NB4 (cell line): ENCODE measurements at regions not wholly inside any gene's neighbourhood (a gene's known extent, or its start where the extent isn't known, plus 50 kb on each side); places are given as distances from the start of the nearest gene placed in this dataset.

Experiments
- POLR2A ChIP-seq: IDR thresholded peaks from 2 replicates; pipeline ENCODE4 v1.6.1; 2011; ENCODE audit warnings: mild to moderate bottlenecking; ENCODE audit not compliant: insufficient read length; ENCODE audit errors: extremely low read depth
- TF ChIP-seq, protein P1 (sequence below): IDR thresholded peaks from one replicate; pipeline ENCODE4 v1.5.1; 2012; ENCODE audit warnings: low read depth, low read length

DNA sequence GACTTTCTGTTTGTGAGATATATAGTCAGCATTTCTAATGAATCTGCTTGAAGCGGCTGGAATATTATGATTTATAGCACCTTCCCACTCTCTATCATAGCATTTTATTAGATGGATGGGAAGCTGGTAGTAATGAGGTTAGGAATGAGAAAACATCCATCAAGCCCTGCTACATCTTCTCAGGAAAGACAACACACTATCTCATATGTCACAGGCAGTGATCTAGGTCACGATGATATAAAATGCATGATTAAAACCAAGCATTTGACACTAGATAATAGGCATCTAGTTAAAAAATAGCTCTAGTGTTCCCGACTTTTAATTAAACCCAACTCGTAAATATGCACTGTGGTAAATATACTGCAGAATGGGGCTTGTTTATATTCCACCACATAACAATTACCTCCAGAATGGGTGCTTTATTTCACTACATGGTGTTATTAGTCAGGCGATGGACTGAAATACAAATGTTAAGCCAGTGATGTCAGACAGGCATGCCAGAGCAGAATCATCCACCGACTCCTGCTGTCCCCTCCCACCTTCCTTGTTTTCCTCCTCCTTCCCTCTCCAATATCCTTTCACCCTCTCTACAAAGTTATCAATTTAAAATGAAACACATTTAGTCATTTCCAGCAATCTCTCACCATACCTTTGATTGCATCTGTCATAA, 286.8 kb downstream of the SPATA31D1 start:
- TF ChIP-seq, protein P1, sequence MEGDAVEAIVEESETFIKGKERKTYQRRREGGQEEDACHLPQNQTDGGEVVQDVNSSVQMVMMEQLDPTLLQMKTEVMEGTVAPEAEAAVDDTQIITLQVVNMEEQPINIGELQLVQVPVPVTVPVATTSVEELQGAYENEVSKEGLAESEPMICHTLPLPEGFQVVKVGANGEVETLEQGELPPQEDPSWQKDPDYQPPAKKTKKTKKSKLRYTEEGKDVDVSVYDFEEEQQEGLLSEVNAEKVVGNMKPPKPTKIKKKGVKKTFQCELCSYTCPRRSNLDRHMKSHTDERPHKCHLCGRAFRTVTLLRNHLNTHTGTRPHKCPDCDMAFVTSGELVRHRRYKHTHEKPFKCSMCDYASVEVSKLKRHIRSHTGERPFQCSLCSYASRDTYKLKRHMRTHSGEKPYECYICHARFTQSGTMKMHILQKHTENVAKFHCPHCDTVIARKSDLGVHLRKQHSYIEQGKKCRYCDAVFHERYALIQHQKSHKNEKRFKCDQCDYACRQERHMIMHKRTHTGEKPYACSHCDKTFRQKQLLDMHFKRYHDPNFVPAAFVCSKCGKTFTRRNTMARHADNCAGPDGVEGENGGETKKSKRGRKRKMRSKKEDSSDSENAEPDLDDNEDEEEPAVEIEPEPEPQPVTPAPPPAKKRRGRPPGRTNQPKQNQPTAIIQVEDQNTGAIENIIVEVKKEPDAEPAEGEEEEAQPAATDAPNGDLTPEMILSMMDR, result no peak
- no peak for TF ChIP-seq POLR2A
